ENCODE measurements at regions not wholly inside any gene's neighbourhood (a gene's known extent, or its start where the extent isn't known, plus 50 kb on each side); places are given as distances from the start of the nearest gene placed in this dataset.

GRCh38 chr10:92747066-92747465, 57.3 kb downstream of the HHEX start:
- Mint-ChIP-seq H3K9me3 (ENCODE audit: unreplicated experiment) (peaks cover 8% of the 10 kb centered on the region), H3K27me3 (ENCODE audit: insufficient read depth, unreplicated experiment) (peaks cover 22% of the 10 kb centered on the region), H3K36me3 (ENCODE audit: insufficient read depth, unreplicated experiment) (peaks cover 6% of the 10 kb centered on the region), H3K4me3 (ENCODE audit: unreplicated experiment) (no peak overlapping the region), H3K4me1 (ENCODE audit: insufficient read depth, unreplicated experiment) (peaks cover 12% of the 10 kb centered on the region), H3K27ac (ENCODE audit: low read depth, unreplicated experiment) (no peak overlapping the region)
- TF ChIP-seq, protein P1, sequence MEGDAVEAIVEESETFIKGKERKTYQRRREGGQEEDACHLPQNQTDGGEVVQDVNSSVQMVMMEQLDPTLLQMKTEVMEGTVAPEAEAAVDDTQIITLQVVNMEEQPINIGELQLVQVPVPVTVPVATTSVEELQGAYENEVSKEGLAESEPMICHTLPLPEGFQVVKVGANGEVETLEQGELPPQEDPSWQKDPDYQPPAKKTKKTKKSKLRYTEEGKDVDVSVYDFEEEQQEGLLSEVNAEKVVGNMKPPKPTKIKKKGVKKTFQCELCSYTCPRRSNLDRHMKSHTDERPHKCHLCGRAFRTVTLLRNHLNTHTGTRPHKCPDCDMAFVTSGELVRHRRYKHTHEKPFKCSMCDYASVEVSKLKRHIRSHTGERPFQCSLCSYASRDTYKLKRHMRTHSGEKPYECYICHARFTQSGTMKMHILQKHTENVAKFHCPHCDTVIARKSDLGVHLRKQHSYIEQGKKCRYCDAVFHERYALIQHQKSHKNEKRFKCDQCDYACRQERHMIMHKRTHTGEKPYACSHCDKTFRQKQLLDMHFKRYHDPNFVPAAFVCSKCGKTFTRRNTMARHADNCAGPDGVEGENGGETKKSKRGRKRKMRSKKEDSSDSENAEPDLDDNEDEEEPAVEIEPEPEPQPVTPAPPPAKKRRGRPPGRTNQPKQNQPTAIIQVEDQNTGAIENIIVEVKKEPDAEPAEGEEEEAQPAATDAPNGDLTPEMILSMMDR (IDR thresholded peaks at IDR 0.05; ENCODE audit: unreplicated experiment), result no peak
- ChIA-PET CTCF (interaction anchor here (0.6 to 0.7 kb wide), 2 partner anchors 9 to 765 kb away, joined by 3 read pairs; no protein-coding TSS in a partner anchor), POLR2A (interaction anchor here (0.6 kb wide), 1 partner anchor 69 kb away, joined by 5 read pairs; no protein-coding TSS in a partner anchor)
- BruUV-seq (replicated peaks), result no TSS peak
- DNase-seq (ENCODE audit: unreplicated experiment), result no peak
- intact Hi-C loops (cut with micrococcal nuclease), result no loop called here

DNA sequence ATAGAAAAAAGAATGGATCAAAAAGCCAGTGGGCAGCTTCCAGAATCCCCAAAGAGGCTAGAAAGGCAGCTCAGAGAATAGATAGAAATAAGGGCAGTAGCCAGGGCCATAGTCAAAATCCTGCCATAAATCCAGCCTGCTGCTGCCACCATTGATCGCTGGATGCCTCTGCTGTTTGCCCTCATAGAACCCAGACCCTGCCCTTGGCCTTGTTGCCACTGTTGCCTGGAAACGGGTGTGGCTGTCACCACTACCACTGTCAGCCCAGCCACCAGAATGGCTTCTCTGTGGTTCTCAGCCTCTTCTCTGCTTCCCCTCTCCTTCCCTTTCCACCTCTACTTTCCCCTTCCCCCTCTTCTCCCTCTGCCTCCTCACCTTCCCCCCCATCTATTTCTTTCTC, 57.8 kb downstream of the HHEX start:
- peaks cover 12% of the 10 kb centered on the region for H3K4me1 Mint-ChIP-seq (ENCODE audit: insufficient read depth, unreplicated experiment)
- no peak for DNase-seq (ENCODE audit: unreplicated experiment)
- peaks cover 8% of the 10 kb centered on the region for H3K9me3 Mint-ChIP-seq (ENCODE audit: unreplicated experiment)
- peaks cover 6% of the 10 kb centered on the region for H3K36me3 Mint-ChIP-seq (ENCODE audit: insufficient read depth, unreplicated experiment)
- intact Hi-C loops (cut with micrococcal nuclease), result no loop called here
- TF ChIP-seq, protein P1 (IDR thresholded peaks at IDR 0.05; ENCODE audit: unreplicated experiment), result no peak
- H3K27me3 Mint-ChIP-seq (ENCODE audit: insufficient read depth, unreplicated experiment), result peaks cover 17% of the 10 kb centered on the region
- POLR2A ChIA-PET, result interaction anchor here (0.6 kb wide), 1 partner anchor 69 kb away, joined by 5 read pairs; no protein-coding TSS in a partner anchor
- H3K4me3 Mint-ChIP-seq (ENCODE audit: unreplicated experiment), result no peak overlapping the region
- no TSS peak for BruUV-seq (replicated peaks)
- CTCF ChIA-PET, result interaction anchor here (0.7 kb wide), 1 partner anchor 764 kb away, joined by 3 read pairs; no protein-coding TSS in a partner anchor
- H3K27ac Mint-ChIP-seq (ENCODE audit: low read depth, unreplicated experiment), result no peak overlapping the region

GRCh38 chr10:92750791-92751533, 61.2 kb downstream of the HHEX start:
- H3K27ac Mint-ChIP-seq (ENCODE audit: low read depth, unreplicated experiment), result peak overlapping the region; percentile 83
- no TSS peak for BruUV-seq (replicated peaks)
- TF ChIP-seq, protein P1 (IDR thresholded peaks at IDR 0.05; ENCODE audit: unreplicated experiment), result no peak
- peaks cover 12% of the 10 kb centered on the region for H3K4me1 Mint-ChIP-seq (ENCODE audit: insufficient read depth, unreplicated experiment)
- DNase-seq (ENCODE audit: unreplicated experiment), result peak; percentile 59
- POLR2A ChIA-PET, result interaction anchor here (0.5 to 1.0 kb wide), 3 partner anchors 9 to 160 kb away, joined by 3 to 7 read pairs (median 3); no protein-coding TSS in a partner anchor
- H3K27me3 Mint-ChIP-seq (ENCODE audit: insufficient read depth, unreplicated experiment), result peaks cover 10% of the 10 kb centered on the region
- H3K36me3 Mint-ChIP-seq (ENCODE audit: insufficient read depth, unreplicated experiment), result peaks cover 10% of the 10 kb centered on the region
- intact Hi-C loops (cut with micrococcal nuclease), result no loop called here
- H3K9me3 Mint-ChIP-seq (ENCODE audit: unreplicated experiment), result peaks cover 8% of the 10 kb centered on the region
- H3K4me3 Mint-ChIP-seq (ENCODE audit: unreplicated experiment), result peak overlapping the region; percentile 7
- CTCF ChIA-PET, result no interaction called here

DNA sequence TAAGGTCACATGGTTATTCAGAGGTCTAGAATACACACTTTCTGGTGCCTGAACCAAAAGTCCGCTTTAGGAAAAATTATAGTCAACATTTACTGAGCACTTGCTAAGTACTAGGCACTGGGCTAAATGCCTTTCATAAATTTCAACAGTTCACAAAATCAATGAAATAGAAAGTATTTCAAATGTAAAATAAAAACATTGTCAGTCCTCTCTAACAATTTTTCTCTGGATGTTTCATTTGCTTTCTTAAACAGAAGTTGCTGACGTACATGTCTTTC, 61.7 kb downstream of the HHEX start:
- Mint-ChIP-seq H3K4me1 (ENCODE audit: insufficient read depth, unreplicated experiment) (peaks cover 12% of the 10 kb centered on the region), H3K4me3 (ENCODE audit: unreplicated experiment) (no peak overlapping the region), H3K27ac (ENCODE audit: low read depth, unreplicated experiment) (peak overlapping the region; percentile 83), H3K27me3 (ENCODE audit: insufficient read depth, unreplicated experiment) (peaks cover 10% of the 10 kb centered on the region), H3K9me3 (ENCODE audit: unreplicated experiment) (peaks cover 8% of the 10 kb centered on the region), H3K36me3 (ENCODE audit: insufficient read depth, unreplicated experiment) (peaks cover 10% of the 10 kb centered on the region)
- TF ChIP-seq, protein P1 (IDR thresholded peaks at IDR 0.05; ENCODE audit: unreplicated experiment), result no peak
- CTCF ChIA-PET, result no interaction called here
- no TSS peak for BruUV-seq (replicated peaks)
- POLR2A ChIA-PET, result interaction anchor here (0.5 to 0.7 kb wide), 2 partner anchors 86 to 160 kb away, joined by 3 read pairs; no protein-coding TSS in a partner anchor
- intact Hi-C loops (cut with micrococcal nuclease), result no loop called here
- no peak for DNase-seq (ENCODE audit: unreplicated experiment)

Measured in MCF 10A (cell line).